IMR-90 (cell line): ENCODE measurements at regions not wholly inside any gene's neighbourhood (a gene's known extent, or its start where the extent isn't known, plus 50 kb on each side); places are given as distances from the start of the nearest gene placed in this dataset.

Experiments
- MAZ ChIP-seq: IDR thresholded peaks from 2 replicates; pipeline ENCODE4 v1.6.1; 2012; ENCODE audit warnings: low read depth, mild to moderate bottlenecking, low read length, improper control_type of control experiment, moderate library complexity, borderline replicate concordance
- POLR2A ChIP-seq: IDR thresholded peaks from 2 replicates; pipeline ENCODE4 v1.6.1; 2012; ENCODE audit warnings: mild to moderate bottlenecking, low read depth, low read length
- RFX5 ChIP-seq: IDR thresholded peaks from 2 replicates; pipeline ENCODE4 v1.8.0; 2012; ENCODE audit warnings: low read depth, mild to moderate bottlenecking, low read length, moderate library complexity

DNA sequence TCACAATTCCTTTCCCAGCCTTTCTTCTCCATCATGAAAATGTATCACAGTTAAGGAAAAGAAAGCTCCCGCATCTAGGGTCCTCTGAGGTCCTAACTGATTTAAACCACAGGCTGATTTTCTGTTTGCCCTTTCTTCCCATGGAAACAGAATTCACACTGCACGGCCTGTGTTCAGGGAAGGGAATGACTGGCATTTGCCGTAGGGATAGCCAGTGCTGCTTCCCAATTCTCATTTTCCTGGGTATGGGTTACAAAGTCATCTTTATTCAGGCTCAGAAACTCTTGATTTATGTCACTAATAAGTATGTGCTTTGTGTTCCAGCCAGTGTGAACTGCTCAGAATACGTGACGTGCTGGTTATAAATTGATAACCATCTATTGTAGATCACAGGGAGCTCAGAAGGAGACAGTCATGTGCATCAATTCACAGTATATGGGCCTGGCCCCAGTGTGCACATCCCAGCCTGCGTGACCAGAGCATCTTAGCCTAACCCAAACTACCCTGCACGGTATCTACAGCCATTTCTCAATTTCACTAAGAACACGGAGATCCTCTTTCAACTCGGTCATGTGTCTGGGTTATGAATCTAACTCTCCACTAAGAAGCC lies 163.3 kb downstream of the LRRC30 start:
- TF ChIP-seq POLR2A (no peak), MAZ (no peak), RFX5 (no peak)
